KMS-11 (cell line): ENCODE measurements at regions not wholly inside any gene's neighbourhood (a gene's known extent, or its start where the extent isn't known, plus 50 kb on each side); places are given as distances from the start of the nearest gene placed in this dataset.

Source experiments
- H2AFZ ChIP-seq: fragments of 200-600 bp; sonication (generic); 2 replicates; pipeline ENCODE4 v1.6.1; 2016; ENCODE audit warnings: antibody characterized with exemption, mixed run types, low read depth
- H3K27ac ChIP-seq: fragments of 200-600 bp; sonication (generic); 2 replicates; pipeline ENCODE4 v1.6.1; 2016; ENCODE audit warnings: mild to moderate bottlenecking, mixed run types
- H3K27me3 ChIP-seq: fragments of 200-600 bp; sonication (generic); 2 replicates; pipeline ENCODE4 v1.6.1; 2017; ENCODE audit warnings: mild to moderate bottlenecking, low read depth, mixed run types, moderate library complexity; ENCODE audit not compliant: insufficient read depth
- H3K36me3 ChIP-seq: fragments of 200-600 bp; sonication (generic); 2 replicates; pipeline ENCODE4 v1.6.1; 2017; ENCODE audit warnings: mild to moderate bottlenecking, mixed run types; ENCODE audit not compliant: insufficient read depth
- H3K4me1 ChIP-seq: fragments of 200-600 bp; sonication (generic); 2 replicates; pipeline ENCODE4 v1.6.1; 2016; ENCODE audit warnings: mild to moderate bottlenecking, low read depth, mixed run types; ENCODE audit not compliant: poor library complexity, severe bottlenecking
- H3K4me2 ChIP-seq: fragments of 200-600 bp; sonication (generic); 2 replicates; pipeline ENCODE4 v1.7.0; 2016; ENCODE audit warnings: mild to moderate bottlenecking, mixed run types
- H3K4me3 ChIP-seq: fragments of 200-600 bp; sonication (generic); IDR thresholded peaks from 2 replicates; pipeline ENCODE4 v1.6.1; 2017; ENCODE audit warnings: low read depth, low read length, mixed read lengths; ENCODE audit not compliant: insufficient read depth
- H3K79me2 ChIP-seq: fragments of 200-600 bp; sonication (generic); 2 replicates; pipeline ENCODE4 v1.6.1; 2016; ENCODE audit warnings: low read depth, mixed run types; ENCODE audit not compliant: insufficient read depth
- H3K9ac ChIP-seq: fragments of 200-600 bp; sonication (generic); 2 replicates; pipeline ENCODE4 v1.6.1; 2016; ENCODE audit warnings: mild to moderate bottlenecking, mixed run types
- H4K20me1 ChIP-seq: fragments of 200-600 bp; sonication (generic); 2 replicates; pipeline ENCODE4 v1.6.1; 2016; ENCODE audit warnings: mild to moderate bottlenecking, mixed run types; ENCODE audit not compliant: insufficient read depth
- CTCF ChIP-seq: fragments of 200-600 bp; sonication (generic); conservative IDR thresholded peaks from 2 replicates; pipeline ENCODE4 v1.6.1; 2017; ENCODE audit warnings: low read depth, mild to moderate bottlenecking, antibody characterized with exemption, low read length, moderate library complexity, mixed read lengths

- no peak overlapping the region for H3K4me3 ChIP-seq
- H4K20me1 ChIP-seq, result no peaks in the 10 kb centered on the region
- H3K36me3 ChIP-seq, result no peaks in the 10 kb centered on the region
- H3K4me2 ChIP-seq, result no peak overlapping the region
- H3K79me2 ChIP-seq, result no peaks in the 10 kb centered on the region
- no peaks in the 10 kb centered on the region for H3K27me3 ChIP-seq
- H3K9ac ChIP-seq, result no peak overlapping the region
- TF ChIP-seq CTCF, result no peak
- H3K27ac ChIP-seq, result no peak overlapping the region
- H3K4me1 ChIP-seq, result no peaks in the 10 kb centered on the region
- no peak overlapping the region for H2AFZ ChIP-seq
These were observed 420.1 kb downstream of the ARAP2 start for GRCh38 chr4:35824231-35824630.

GRCh38 chr4:35835893-35836292 lies 408.4 kb downstream of the ARAP2 start:
- TF ChIP-seq CTCF, result no peak
- no peak overlapping the region for H3K27ac ChIP-seq
- no peak overlapping the region for H3K4me2 ChIP-seq
- no peaks in the 10 kb centered on the region for H3K4me1 ChIP-seq
- H4K20me1 ChIP-seq, result no peaks in the 10 kb centered on the region
- no peaks in the 10 kb centered on the region for H3K36me3 ChIP-seq
- no peak overlapping the region for H3K9ac ChIP-seq
- no peaks in the 10 kb centered on the region for H3K27me3 ChIP-seq
- H3K79me2 ChIP-seq, result no peaks in the 10 kb centered on the region
- no peak overlapping the region for H3K4me3 ChIP-seq
- H2AFZ ChIP-seq, result no peak overlapping the region

- no peak overlapping the region for H3K4me3 ChIP-seq
- no peak overlapping the region for H3K4me2 ChIP-seq
- no peaks in the 10 kb centered on the region for H3K27me3 ChIP-seq
- H3K4me1 ChIP-seq, result no peaks in the 10 kb centered on the region
- H4K20me1 ChIP-seq, result no peaks in the 10 kb centered on the region
- no peaks in the 10 kb centered on the region for H3K79me2 ChIP-seq
- H3K9ac ChIP-seq, result no peak overlapping the region
- no peaks in the 10 kb centered on the region for H3K36me3 ChIP-seq
- no peak overlapping the region for H2AFZ ChIP-seq
- H3K27ac ChIP-seq, result no peak overlapping the region
- TF ChIP-seq CTCF, result no peak
These were observed 407.7 kb downstream of the ARAP2 start for GRCh38 chr4:35836596-35836995.

- no peak overlapping the region for H3K4me2 ChIP-seq
- no peaks in the 10 kb centered on the region for H3K79me2 ChIP-seq
- H3K9ac ChIP-seq, result no peak overlapping the region
- no peak overlapping the region for H2AFZ ChIP-seq
- no peaks in the 10 kb centered on the region for H3K4me1 ChIP-seq
- no peaks in the 10 kb centered on the region for H3K27me3 ChIP-seq
- no peak for TF ChIP-seq CTCF
- H3K36me3 ChIP-seq, result no peaks in the 10 kb centered on the region
- no peaks in the 10 kb centered on the region for H4K20me1 ChIP-seq
- H3K4me3 ChIP-seq, result no peak overlapping the region
- H3K27ac ChIP-seq, result no peak overlapping the region
These were observed 377.3 kb downstream of the ARAP2 start for GRCh38 chr4:35867057-35867456.

GRCh38 chr4:35872273-35872672 lies 372.0 kb downstream of the ARAP2 start:
- H3K4me3 ChIP-seq, result no peak overlapping the region
- no peaks in the 10 kb centered on the region for H3K79me2 ChIP-seq
- no peaks in the 10 kb centered on the region for H4K20me1 ChIP-seq
- H3K36me3 ChIP-seq, result no peaks in the 10 kb centered on the region
- H3K27ac ChIP-seq, result no peak overlapping the region
- no peak for TF ChIP-seq CTCF
- H2AFZ ChIP-seq, result no peak overlapping the region
- H3K4me1 ChIP-seq, result no peaks in the 10 kb centered on the region
- H3K27me3 ChIP-seq, result no peaks in the 10 kb centered on the region
- no peak overlapping the region for H3K9ac ChIP-seq
- no peak overlapping the region for H3K4me2 ChIP-seq
